SK-N-SH (cell line): ENCODE measurements at regions not wholly inside any gene's neighbourhood (a gene's known extent, or its start where the extent isn't known, plus 50 kb on each side); places are given as distances from the start of the nearest gene placed in this dataset.
A peak's percentile ranks its signal among the peaks of the same experiment; 100 is the strongest.

Experiments used
- CTCF ChIA-PET: fragments of 300-600, 350-600 bp; formaldehyde crosslinking; extraction: SDS; loops from one replicate; lab custom pipeline; 2021; lab: Yijun Ruan, JAX
- POLR2A ChIA-PET: fragments of 350-600 bp; sonication (Branson Sonifier 250); formaldehyde crosslinking; extraction: SDS; loops from one replicate; lab custom pipeline; 2020; ENCODE audit warnings: antibody characterized with exemption, inconsistent platforms; lab: Yijun Ruan, JAX
- DNase-seq: peaks from one replicate; pipeline ENCODE4 v3.0.0; 2012
- H2AFZ ChIP-seq: fragments of 200-600 bp; sonication (generic); 2 replicates; pipeline ENCODE4 v1.8.1; 2016; ENCODE audit warnings: antibody characterized with exemption, mild to moderate bottlenecking, low read depth
- H3F3A ChIP-seq: fragments of 200-600 bp; sonication (generic); replicated peaks from 2 replicates; pipeline ENCODE3; 2016; ENCODE audit warnings: antibody characterized with exemption, mild to moderate bottlenecking; ENCODE audit not compliant: insufficient read depth
- H3K27ac ChIP-seq, 2 experiments: fragments of 200-500 bp in 1 of 2; fragments of 200-600 bp in 1 of 2; sonication (Bioruptor generic) in 1 of 2; sonication (generic), shearing (Covaris generic) in 1 of 2; 2 replicates each; pipeline versions ENCODE4 v1.5.1 to v1.6.1; 2014 to 2016; ENCODE audit warnings: low read depth in 2 of 2, inconsistent platforms in 1 of 2, low read length in 1 of 2, mild to moderate bottlenecking in 1 of 2, mixed read lengths in 1 of 2
- H3K27me3 ChIP-seq: fragments of 200-600 bp; sonication (generic), shearing (Covaris generic); 2 replicates; pipeline ENCODE4 v1.6.1; 2016; ENCODE audit warnings: mixed run types; ENCODE audit not compliant: insufficient read depth
- H3K36me3 ChIP-seq, 2 experiments: fragments of 200-500 bp in 1 of 2; fragments of 200-600 bp in 1 of 2; sonication (Bioruptor generic) in 1 of 2; sonication (generic) in 1 of 2; replicated peaks in 1 of 2; 2 replicates each; pipeline versions ENCODE3 to v1.5.1; 2014 to 2016; ENCODE audit warnings: low read length in 1 of 2, mild to moderate bottlenecking in 1 of 2; ENCODE audit not compliant: insufficient read depth in 2 of 2, control insufficient read depth in 1 of 2
- H3K4me1 ChIP-seq, 2 experiments: fragments of 200-500 bp in 1 of 2; fragments of 200-600 bp in 1 of 2; sonication (Bioruptor generic) in 1 of 2; sonication (generic), shearing (Covaris generic) in 1 of 2; 2 replicates each; pipeline versions ENCODE4 v1.5.1 to v1.6.1; 2014 to 2016; ENCODE audit warnings: low read depth in 1 of 2, low read length in 1 of 2, mixed run types in 1 of 2; ENCODE audit not compliant: insufficient read depth in 2 of 2, control insufficient read depth in 1 of 2
- H3K4me2 ChIP-seq: fragments of 200-600 bp; sonication (generic), shearing (Covaris generic); 2 replicates; pipeline ENCODE4 v1.6.1; 2017; ENCODE audit warnings: mixed run types
- H3K4me3 ChIP-seq, 2 experiments: fragments of 200-500 bp in 1 of 2; fragments of 200-600 bp in 1 of 2; sonication (Bioruptor generic) in 1 of 2; sonication (generic), shearing (Covaris generic) in 1 of 2; 2 replicates each; pipeline versions ENCODE4 v1.5.1 to v1.8.1; 2014 to 2016; ENCODE audit warnings: low read depth in 2 of 2, inconsistent platforms in 1 of 2, low read length in 1 of 2, mild to moderate bottlenecking in 1 of 2, mixed read lengths in 1 of 2, moderate library complexity in 1 of 2
- H3K79me2 ChIP-seq: fragments of 200-600 bp; sonication (generic); 2 replicates; pipeline ENCODE4 v1.8.1; 2017; ENCODE audit warnings: mild to moderate bottlenecking; ENCODE audit not compliant: insufficient read depth
- H3K9ac ChIP-seq: fragments of 200-600 bp; sonication (generic); 2 replicates; pipeline ENCODE4 v1.6.1; 2017; ENCODE audit warnings: mixed run types
- H3K9me2 ChIP-seq: fragments of 200-600 bp; sonication (generic); 2 replicates; pipeline ENCODE4 v1.6.1; 2017; ENCODE audit warnings: mixed run types
- H3K9me3 ChIP-seq: fragments of 200-600 bp; sonication (generic); 2 replicates; pipeline ENCODE4 v1.6.1; 2017; ENCODE audit warnings: mixed run types, mild to moderate bottlenecking, moderate library complexity
- H4K20me1 ChIP-seq: fragments of 200-600 bp; sonication (generic); 2 replicates; pipeline ENCODE4 v1.6.1; 2017; ENCODE audit warnings: mild to moderate bottlenecking, mixed run types; ENCODE audit not compliant: insufficient read depth
- CHD2 ChIP-seq: fragments of 150-350 bp; IDR thresholded peaks from 2 replicates; pipeline ENCODE4 v1.6.1; 2018; ENCODE audit warnings: low read length; ENCODE audit not compliant: partially characterized antibody
- ELF1 ChIP-seq: IDR thresholded peaks from 2 replicates; pipeline ENCODE4 v1.4.0; 2012
- EP300 ChIP-seq, 2 experiments: IDR thresholded peaks; 2 replicates each; pipeline versions ENCODE4 v1.4.0 to v1.6.1; 2012; ENCODE audit warnings: borderline replicate concordance in 1 of 2, low read depth in 1 of 2, low read length in 1 of 2
- FOSL2 ChIP-seq: IDR thresholded peaks from 2 replicates; pipeline ENCODE4 v1.4.0; 2012; ENCODE audit warnings: low read depth, mild to moderate bottlenecking, moderate library complexity, borderline replicate concordance
- FOXM1 ChIP-seq: IDR thresholded peaks from 2 replicates; pipeline ENCODE4 v1.4.0; 2012; ENCODE audit warnings: low read depth, mild to moderate bottlenecking
- GATA2 ChIP-seq: sonication (generic); formaldehyde crosslinking; IDR thresholded peaks from 2 replicates; pipeline ENCODE4 v1.5.0; 2020; ENCODE audit warnings: mild to moderate bottlenecking, missing genetic modification reagents
- JUND ChIP-seq: IDR thresholded peaks from 2 replicates; pipeline ENCODE4 v1.4.0; 2012
- MXI1 ChIP-seq: IDR thresholded peaks from 2 replicates; pipeline ENCODE4 v1.6.1; 2012; ENCODE audit warnings: mild to moderate bottlenecking, low read depth, low read length, improper control_type of control experiment
- NFIC ChIP-seq: IDR thresholded peaks from 2 replicates; pipeline ENCODE4 v1.4.0; 2012; ENCODE audit warnings: borderline replicate concordance
- POLR2AphosphoS5 ChIP-seq: IDR thresholded peaks from 2 replicates; pipeline ENCODE4 v1.6.1; 2012; ENCODE audit warnings: low read depth, low read length
- RAD21 ChIP-seq: IDR thresholded peaks from 2 replicates; pipeline ENCODE4 v1.6.1; 2012; ENCODE audit warnings: mild to moderate bottlenecking, low read length
- RCOR1 ChIP-seq: fragments of 150-350 bp; IDR thresholded peaks from 2 replicates; pipeline ENCODE4 v1.6.1; 2017; ENCODE audit warnings: antibody characterized with exemption, low read length
- RFX5 ChIP-seq: IDR thresholded peaks from 2 replicates; pipeline ENCODE4 v1.6.1; 2012; ENCODE audit warnings: mild to moderate bottlenecking, improper control_type of control experiment, low read length
- RXRA ChIP-seq: IDR thresholded peaks from 2 replicates; pipeline ENCODE4 v1.4.0; 2012; ENCODE audit warnings: low read depth, mild to moderate bottlenecking, borderline replicate concordance
- SMC3 ChIP-seq: IDR thresholded peaks from 2 replicates; pipeline ENCODE4 v1.6.1; 2012; ENCODE audit warnings: low read depth, low read length, improper control_type of control experiment
- TAF1 ChIP-seq: IDR thresholded peaks from 2 replicates; pipeline ENCODE4 v1.6.1; 2012; ENCODE audit warnings: low read depth, mild to moderate bottlenecking, low read length, moderate library complexity, borderline replicate concordance
- TEAD4 ChIP-seq: IDR thresholded peaks from 2 replicates; pipeline ENCODE4 v1.4.0; 2012; ENCODE audit warnings: mild to moderate bottlenecking, borderline replicate concordance; ENCODE audit not compliant: insufficient read depth
- YY1 ChIP-seq: IDR thresholded peaks from 2 replicates; pipeline ENCODE4 v1.4.0; 2012; ENCODE audit warnings: low read depth, mild to moderate bottlenecking
- WGBS: methylation state at CpG from one replicate; pipeline ENCODE4 v1.1.6; 2017; ENCODE audit warnings: low lambda C conversion rate; 5-methylcytosine and 5-hydroxymethylcytosine counted together
- TF ChIP-seq, protein P1 (sequence below): IDR thresholded peaks from 2 replicates; pipeline ENCODE4; 2012
- TF ChIP-seq, protein P2 (sequence below): fragments of 150-350 bp; IDR thresholded peaks from 2 replicates; pipeline ENCODE4 v1.6.1; 2017; ENCODE audit warnings: antibody characterized with exemption, low read length, low read depth, borderline replicate concordance
- TF ChIP-seq, protein P3 (sequence below): IDR thresholded peaks from 2 replicates; pipeline ENCODE4 v1.6.1; 2012; ENCODE audit warnings: mild to moderate bottlenecking, low read depth, low read length, moderate library complexity
- TF ChIP-seq, protein P4 (sequence below): IDR thresholded peaks from 2 replicates; pipeline ENCODE4 v1.4.0; 2012; ENCODE audit warnings: low read depth
- TF ChIP-seq, protein P5 (sequence below): IDR thresholded peaks from 2 replicates; pipeline ENCODE4 v1.4.0; 2012; ENCODE audit warnings: low read depth, borderline replicate concordance

DNA sequence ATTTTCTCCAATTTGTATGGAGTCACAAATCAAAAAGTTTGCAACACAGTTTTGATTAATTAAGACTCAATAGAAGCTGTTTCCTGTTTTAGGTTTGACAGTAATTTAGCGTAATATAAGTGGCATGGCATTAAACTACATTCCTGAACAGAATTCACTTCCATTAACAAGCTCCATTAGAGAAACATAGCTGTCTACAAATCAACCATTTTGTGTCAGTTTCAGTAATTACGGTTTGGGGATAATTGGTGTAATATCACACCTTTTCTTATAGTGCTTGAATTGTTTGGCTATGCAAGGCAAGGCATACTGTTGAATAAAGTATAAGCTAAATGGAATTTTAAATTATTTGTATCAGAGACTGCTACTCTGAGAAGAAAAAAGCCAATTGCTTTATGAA lies 585.5 kb downstream of the CBLN2 start:
- H3F3A ChIP-seq, result no peaks in the 10 kb centered on the region
- POLR2A ChIA-PET, result no interaction called here
- no peaks in the 10 kb centered on the region for H3K79me2 ChIP-seq
- no peak overlapping the region for H3K9ac ChIP-seq
- no peaks in the 10 kb centered on the region for H3K9me3 ChIP-seq
- 53% methylated on average over 2 of the region's 2 CpGs for WGBS
- H3K9me2 ChIP-seq, result no peaks in the 10 kb centered on the region
- H3K4me3 ChIP-seq, result no peak overlapping the region
- H3K4me2 ChIP-seq, result no peak overlapping the region
- TF ChIP-seq FOXM1 (no peak), SMC3 (no peak), ELF1 (no peak), RFX5 (no peak), EP300 (IDR thresholded peaks at IDR 0.05; ENCODE audit: borderline replicate concordance in 1 of 2, low read depth in 1 of 2, low read length in 1 of 2) (no peak), CHD2 (no peak), MXI1 (no peak), JUND (no peak), YY1 (no peak), GATA2 (CRISPR knock-in tag) (no peak), RXRA (no peak), FOSL2 (no peak)
- TF ChIP-seq, protein P1, sequence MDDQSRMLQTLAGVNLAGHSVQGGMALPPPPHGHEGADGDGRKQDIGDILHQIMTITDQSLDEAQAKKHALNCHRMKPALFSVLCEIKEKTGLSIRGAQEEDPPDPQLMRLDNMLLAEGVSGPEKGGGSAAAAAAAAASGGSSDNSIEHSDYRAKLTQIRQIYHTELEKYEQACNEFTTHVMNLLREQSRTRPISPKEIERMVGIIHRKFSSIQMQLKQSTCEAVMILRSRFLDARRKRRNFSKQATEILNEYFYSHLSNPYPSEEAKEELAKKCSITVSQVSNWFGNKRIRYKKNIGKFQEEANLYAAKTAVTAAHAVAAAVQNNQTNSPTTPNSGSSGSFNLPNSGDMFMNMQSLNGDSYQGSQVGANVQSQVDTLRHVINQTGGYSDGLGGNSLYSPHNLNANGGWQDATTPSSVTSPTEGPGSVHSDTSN, result no peak
- TF ChIP-seq, protein P2, sequence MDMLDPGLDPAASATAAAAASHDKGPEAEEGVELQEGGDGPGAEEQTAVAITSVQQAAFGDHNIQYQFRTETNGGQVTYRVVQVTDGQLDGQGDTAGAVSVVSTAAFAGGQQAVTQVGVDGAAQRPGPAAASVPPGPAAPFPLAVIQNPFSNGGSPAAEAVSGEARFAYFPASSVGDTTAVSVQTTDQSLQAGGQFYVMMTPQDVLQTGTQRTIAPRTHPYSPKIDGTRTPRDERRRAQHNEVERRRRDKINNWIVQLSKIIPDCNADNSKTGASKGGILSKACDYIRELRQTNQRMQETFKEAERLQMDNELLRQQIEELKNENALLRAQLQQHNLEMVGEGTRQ, result no peak
- H2AFZ ChIP-seq, result no peak overlapping the region
- no peak overlapping the region for H3K27ac ChIP-seq
- H4K20me1 ChIP-seq, result no peaks in the 10 kb centered on the region
- H3K36me3 ChIP-seq, result no peaks in the 10 kb centered on the region
- H3K4me1 ChIP-seq, result no peaks in the 10 kb centered on the region
- CTCF ChIA-PET, result no interaction called here
- H3K27me3 ChIP-seq, result no peaks in the 10 kb centered on the region
- no peak for DNase-seq

DNA sequence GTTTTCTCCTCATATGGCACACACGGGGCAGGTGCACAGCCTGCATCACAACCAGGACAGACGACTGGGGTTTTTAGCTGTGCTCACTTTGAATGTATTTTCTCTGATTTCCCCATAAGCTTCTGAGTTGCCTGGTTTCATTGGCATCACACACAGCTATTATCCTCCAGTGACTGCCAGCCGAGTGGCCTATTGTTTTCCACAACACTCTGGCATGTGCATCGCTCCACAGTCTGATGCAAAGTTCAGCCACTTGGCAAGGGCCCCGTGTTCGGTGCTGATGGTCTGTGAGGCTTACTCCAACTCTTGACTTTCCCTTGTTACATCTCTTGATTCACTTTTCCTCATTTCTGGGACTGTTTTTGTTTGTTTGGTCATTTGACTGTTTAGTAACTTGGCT lies 593.1 kb downstream of the CBLN2 start:
- Histone ChIP-seq H3K4me3 (no peak overlapping the region), H3K27ac (no peak overlapping the region; a peak in 1 of 4 replicates), H3K79me2 (no peaks in the 10 kb centered on the region), H3K9me3 (no peaks in the 10 kb centered on the region), H3K4me2 (no peak overlapping the region), H3K4me1 (peaks cover 0 to 5% of the 10 kb centered on the region in 2 experiments; a peak in 2 of 4 replicates), H3K9me2 (no peaks in the 10 kb centered on the region), H4K20me1 (no peaks in the 10 kb centered on the region), H3F3A (no peaks in the 10 kb centered on the region), H2AFZ (no peak overlapping the region), H3K27me3 (no peaks in the 10 kb centered on the region), H3K36me3 (no peaks in the 10 kb centered on the region), H3K9ac (no peak overlapping the region)
- POLR2A ChIA-PET, result no interaction called here
- CTCF ChIA-PET, result no interaction called here
- peak; percentile 4 for DNase-seq
- WGBS, result 45% methylated on average over 6 of the region's 6 CpGs
- no peak for TF ChIP-seq FOXM1
- no peak for TF ChIP-seq RAD21
- TF ChIP-seq TAF1, result no peak
- no peak for TF ChIP-seq TEAD4
- TF ChIP-seq POLR2AphosphoS5, result no peak
- TF ChIP-seq, protein P3, sequence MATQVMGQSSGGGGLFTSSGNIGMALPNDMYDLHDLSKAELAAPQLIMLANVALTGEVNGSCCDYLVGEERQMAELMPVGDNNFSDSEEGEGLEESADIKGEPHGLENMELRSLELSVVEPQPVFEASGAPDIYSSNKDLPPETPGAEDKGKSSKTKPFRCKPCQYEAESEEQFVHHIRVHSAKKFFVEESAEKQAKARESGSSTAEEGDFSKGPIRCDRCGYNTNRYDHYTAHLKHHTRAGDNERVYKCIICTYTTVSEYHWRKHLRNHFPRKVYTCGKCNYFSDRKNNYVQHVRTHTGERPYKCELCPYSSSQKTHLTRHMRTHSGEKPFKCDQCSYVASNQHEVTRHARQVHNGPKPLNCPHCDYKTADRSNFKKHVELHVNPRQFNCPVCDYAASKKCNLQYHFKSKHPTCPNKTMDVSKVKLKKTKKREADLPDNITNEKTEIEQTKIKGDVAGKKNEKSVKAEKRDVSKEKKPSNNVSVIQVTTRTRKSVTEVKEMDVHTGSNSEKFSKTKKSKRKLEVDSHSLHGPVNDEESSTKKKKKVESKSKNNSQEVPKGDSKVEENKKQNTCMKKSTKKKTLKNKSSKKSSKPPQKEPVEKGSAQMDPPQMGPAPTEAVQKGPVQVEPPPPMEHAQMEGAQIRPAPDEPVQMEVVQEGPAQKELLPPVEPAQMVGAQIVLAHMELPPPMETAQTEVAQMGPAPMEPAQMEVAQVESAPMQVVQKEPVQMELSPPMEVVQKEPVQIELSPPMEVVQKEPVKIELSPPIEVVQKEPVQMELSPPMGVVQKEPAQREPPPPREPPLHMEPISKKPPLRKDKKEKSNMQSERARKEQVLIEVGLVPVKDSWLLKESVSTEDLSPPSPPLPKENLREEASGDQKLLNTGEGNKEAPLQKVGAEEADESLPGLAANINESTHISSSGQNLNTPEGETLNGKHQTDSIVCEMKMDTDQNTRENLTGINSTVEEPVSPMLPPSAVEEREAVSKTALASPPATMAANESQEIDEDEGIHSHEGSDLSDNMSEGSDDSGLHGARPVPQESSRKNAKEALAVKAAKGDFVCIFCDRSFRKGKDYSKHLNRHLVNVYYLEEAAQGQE, result no peak
- TF ChIP-seq JUND, result no peak
- TF ChIP-seq, protein P4, sequence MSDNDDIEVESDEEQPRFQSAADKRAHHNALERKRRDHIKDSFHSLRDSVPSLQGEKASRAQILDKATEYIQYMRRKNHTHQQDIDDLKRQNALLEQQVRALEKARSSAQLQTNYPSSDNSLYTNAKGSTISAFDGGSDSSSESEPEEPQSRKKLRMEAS, result no peak
- TF ChIP-seq, protein P5, sequence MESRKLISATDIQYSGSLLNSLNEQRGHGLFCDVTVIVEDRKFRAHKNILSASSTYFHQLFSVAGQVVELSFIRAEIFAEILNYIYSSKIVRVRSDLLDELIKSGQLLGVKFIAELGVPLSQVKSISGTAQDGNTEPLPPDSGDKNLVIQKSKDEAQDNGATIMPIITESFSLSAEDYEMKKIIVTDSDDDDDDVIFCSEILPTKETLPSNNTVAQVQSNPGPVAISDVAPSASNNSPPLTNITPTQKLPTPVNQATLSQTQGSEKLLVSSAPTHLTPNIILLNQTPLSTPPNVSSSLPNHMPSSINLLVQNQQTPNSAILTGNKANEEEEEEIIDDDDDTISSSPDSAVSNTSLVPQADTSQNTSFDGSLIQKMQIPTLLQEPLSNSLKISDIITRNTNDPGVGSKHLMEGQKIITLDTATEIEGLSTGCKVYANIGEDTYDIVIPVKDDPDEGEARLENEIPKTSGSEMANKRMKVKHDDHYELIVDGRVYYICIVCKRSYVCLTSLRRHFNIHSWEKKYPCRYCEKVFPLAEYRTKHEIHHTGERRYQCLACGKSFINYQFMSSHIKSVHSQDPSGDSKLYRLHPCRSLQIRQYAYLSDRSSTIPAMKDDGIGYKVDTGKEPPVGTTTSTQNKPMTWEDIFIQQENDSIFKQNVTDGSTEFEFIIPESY, result no peak
- no peak for TF ChIP-seq ELF1
- TF ChIP-seq RCOR1, result no peak
- no peak for TF ChIP-seq MXI1
- TF ChIP-seq NFIC, result no peak
- TF ChIP-seq RFX5, result no peak
